ENCODE measurements at regions not wholly inside any gene's neighbourhood (a gene's known extent, or its start where the extent isn't known, plus 50 kb on each side); places are given as distances from the start of the nearest gene placed in this dataset.

DNA sequence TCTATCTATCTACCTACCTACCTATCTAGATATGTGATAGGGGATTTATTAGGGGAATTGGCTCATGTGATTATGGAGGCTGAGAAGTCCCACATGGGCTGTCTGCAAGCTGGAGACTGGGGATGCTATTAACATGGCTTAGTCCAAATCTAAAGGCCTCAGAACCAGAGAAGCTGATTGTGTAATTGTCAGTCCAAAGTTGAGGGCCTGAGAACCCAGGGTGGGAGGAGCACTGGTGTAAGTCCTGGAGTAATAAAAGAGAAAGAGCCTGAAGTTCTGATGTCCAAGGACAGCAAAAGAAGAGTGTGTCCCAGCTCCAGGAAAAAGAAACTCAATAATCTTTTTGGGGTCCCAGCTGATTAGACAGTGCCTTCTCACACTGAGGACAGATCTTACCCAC lies 98.5 kb upstream of the SEL1L start:
- H3K4me3 ChIP-seq (ENCODE audit: low read depth, low read length, poor library complexity, severe bottlenecking): no peak overlapping the region
- H3K36me3 ChIP-seq (ENCODE audit: insufficient read depth, low read length): no peaks in the 10 kb centered on the region
- no peak overlapping the region for H3K9ac ChIP-seq (ENCODE audit: low read length)
- H3F3A ChIP-seq (ENCODE audit: insufficient read depth, low read length): no peaks in the 10 kb centered on the region
- no peaks in the 10 kb centered on the region for H3K9me3 ChIP-seq (ENCODE audit: low read length)
- H4K20me1 ChIP-seq (ENCODE audit: insufficient read depth, low read length): no peaks in the 10 kb centered on the region
- TF ChIP-seq, protein P1, sequence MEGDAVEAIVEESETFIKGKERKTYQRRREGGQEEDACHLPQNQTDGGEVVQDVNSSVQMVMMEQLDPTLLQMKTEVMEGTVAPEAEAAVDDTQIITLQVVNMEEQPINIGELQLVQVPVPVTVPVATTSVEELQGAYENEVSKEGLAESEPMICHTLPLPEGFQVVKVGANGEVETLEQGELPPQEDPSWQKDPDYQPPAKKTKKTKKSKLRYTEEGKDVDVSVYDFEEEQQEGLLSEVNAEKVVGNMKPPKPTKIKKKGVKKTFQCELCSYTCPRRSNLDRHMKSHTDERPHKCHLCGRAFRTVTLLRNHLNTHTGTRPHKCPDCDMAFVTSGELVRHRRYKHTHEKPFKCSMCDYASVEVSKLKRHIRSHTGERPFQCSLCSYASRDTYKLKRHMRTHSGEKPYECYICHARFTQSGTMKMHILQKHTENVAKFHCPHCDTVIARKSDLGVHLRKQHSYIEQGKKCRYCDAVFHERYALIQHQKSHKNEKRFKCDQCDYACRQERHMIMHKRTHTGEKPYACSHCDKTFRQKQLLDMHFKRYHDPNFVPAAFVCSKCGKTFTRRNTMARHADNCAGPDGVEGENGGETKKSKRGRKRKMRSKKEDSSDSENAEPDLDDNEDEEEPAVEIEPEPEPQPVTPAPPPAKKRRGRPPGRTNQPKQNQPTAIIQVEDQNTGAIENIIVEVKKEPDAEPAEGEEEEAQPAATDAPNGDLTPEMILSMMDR (IDR thresholded peaks at IDR 0.05; ENCODE audit: low read length): no peak
- no peak for TF ChIP-seq EZH2 (IDR thresholded peaks at IDR 0.05; ENCODE audit: borderline replicate concordance, low read length)
- H3K4me1 ChIP-seq (ENCODE audit: insufficient read depth, low read length, severe bottlenecking): no peaks in the 10 kb centered on the region
- no peaks in the 10 kb centered on the region for H3K27me3 ChIP-seq (ENCODE audit: insufficient read depth, low read length)
- no peak overlapping the region for H2AFZ ChIP-seq (ENCODE audit: low read length)
- H3K79me2 ChIP-seq (ENCODE audit: insufficient read depth, low read length): no peaks in the 10 kb centered on the region
- H3K4me2 ChIP-seq (ENCODE audit: low read length): no peak overlapping the region
- no peaks in the 10 kb centered on the region for H3K9me2 ChIP-seq (ENCODE audit: low read depth, low read length)
- no peak overlapping the region for H3K27ac ChIP-seq (ENCODE audit: low read depth, low read length, poor library complexity, severe bottlenecking)

DNA sequence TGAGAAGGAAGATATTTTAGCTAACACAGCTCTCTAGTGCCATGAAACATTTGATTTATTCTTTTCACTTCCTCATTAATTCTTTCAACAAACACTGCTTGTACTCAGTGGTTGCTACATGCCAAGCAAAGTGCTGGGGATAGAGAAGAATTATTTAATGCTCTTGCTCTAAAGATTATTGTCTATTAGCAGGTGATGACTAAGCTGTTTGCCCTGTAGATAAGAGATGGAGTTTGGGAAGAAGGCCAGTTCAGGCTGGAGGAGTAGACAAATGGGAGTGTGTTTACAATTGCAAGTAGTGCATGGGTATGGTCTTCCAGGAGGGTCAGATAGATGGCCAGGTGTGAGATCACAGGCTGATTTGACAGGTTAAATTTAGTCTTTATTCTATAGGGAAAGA lies 99.8 kb upstream of the SEL1L start:
- Histone ChIP-seq H3K4me1 (ENCODE audit: insufficient read depth, low read length, severe bottlenecking) (no peaks in the 10 kb centered on the region), H3F3A (ENCODE audit: insufficient read depth, low read length) (no peaks in the 10 kb centered on the region), H2AFZ (ENCODE audit: low read length) (no peak overlapping the region), H3K79me2 (ENCODE audit: insufficient read depth, low read length) (no peaks in the 10 kb centered on the region), H3K9me2 (ENCODE audit: low read depth, low read length) (no peaks in the 10 kb centered on the region), H3K9me3 (ENCODE audit: low read length) (no peaks in the 10 kb centered on the region), H3K4me3 (ENCODE audit: low read depth, low read length, poor library complexity, severe bottlenecking) (no peak overlapping the region), H3K27me3 (ENCODE audit: insufficient read depth, low read length) (no peaks in the 10 kb centered on the region), H3K36me3 (ENCODE audit: insufficient read depth, low read length) (no peaks in the 10 kb centered on the region), H3K9ac (ENCODE audit: low read length) (no peak overlapping the region), H3K27ac (ENCODE audit: low read depth, low read length, poor library complexity, severe bottlenecking) (no peak overlapping the region), H4K20me1 (ENCODE audit: insufficient read depth, low read length) (no peaks in the 10 kb centered on the region), H3K4me2 (ENCODE audit: low read length) (no peak overlapping the region)
- TF ChIP-seq, protein P1 (IDR thresholded peaks at IDR 0.05; ENCODE audit: low read length): no peak

DNA sequence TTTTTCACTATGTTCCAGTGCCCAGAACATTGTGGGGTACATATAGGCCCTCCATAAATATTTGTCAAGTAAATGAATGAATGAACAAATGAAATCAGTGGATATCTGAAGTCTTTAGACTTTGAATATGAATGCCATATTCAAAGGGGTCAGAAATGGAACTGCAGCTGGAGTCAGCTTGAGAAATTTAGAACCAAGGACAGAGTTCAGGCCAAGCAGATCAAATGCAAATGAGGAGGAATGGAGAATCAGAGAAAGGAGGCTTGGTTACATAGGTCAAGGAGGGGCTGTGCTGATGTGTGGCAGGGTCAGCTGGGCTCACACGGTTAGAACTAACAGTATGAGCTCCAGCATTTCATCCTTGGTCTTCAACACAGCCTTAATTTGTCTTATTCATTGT lies 104.0 kb upstream of the SEL1L start:
- Histone ChIP-seq H3K27me3 (ENCODE audit: insufficient read depth, low read length) (no peaks in the 10 kb centered on the region), H3K4me1 (ENCODE audit: insufficient read depth, low read length, severe bottlenecking) (no peaks in the 10 kb centered on the region), H3K27ac (ENCODE audit: low read depth, low read length, poor library complexity, severe bottlenecking) (no peak overlapping the region), H3K79me2 (ENCODE audit: insufficient read depth, low read length) (no peaks in the 10 kb centered on the region), H3K4me2 (ENCODE audit: low read length) (no peak overlapping the region), H3K9me2 (ENCODE audit: low read depth, low read length) (no peaks in the 10 kb centered on the region), H3F3A (ENCODE audit: insufficient read depth, low read length) (no peaks in the 10 kb centered on the region), H3K36me3 (ENCODE audit: insufficient read depth, low read length) (no peaks in the 10 kb centered on the region), H3K9ac (ENCODE audit: low read length) (no peak overlapping the region), H3K4me3 (ENCODE audit: low read depth, low read length, poor library complexity, severe bottlenecking) (no peak overlapping the region), H3K9me3 (ENCODE audit: low read length) (no peaks in the 10 kb centered on the region), H4K20me1 (ENCODE audit: insufficient read depth, low read length) (no peaks in the 10 kb centered on the region), H2AFZ (ENCODE audit: low read length) (no peak overlapping the region)
- TF ChIP-seq, protein P1 (IDR thresholded peaks at IDR 0.05; ENCODE audit: low read length): no peak
- TF ChIP-seq EZH2 (IDR thresholded peaks at IDR 0.05; ENCODE audit: borderline replicate concordance, low read length): no peak
